OCI-LY3 (cell line): ENCODE measurements at regions not wholly inside any gene's neighbourhood (a gene's known extent, or its start where the extent isn't known, plus 50 kb on each side); places are given as distances from the start of the nearest gene placed in this dataset.

Experiments
- CTCF ChIP-seq: fragments of 200-600, 300-600 bp; sonication (generic); IDR thresholded peaks from 2 replicates; pipeline ENCODE4 v1.5.1; 2014; ENCODE audit warnings: antibody characterized with exemption, low read length, low read depth
- EZH2phosphoT487 ChIP-seq: fragments of 200-600 bp; shearing (Covaris generic); IDR thresholded peaks from 2 replicates; pipeline ENCODE4 v1.6.1; 2018; ENCODE audit warnings: antibody characterized with exemption, mixed run types, low read depth

- no peak for TF ChIP-seq CTCF
- TF ChIP-seq EZH2phosphoT487 = no peak
Observed at GRCh38 chr6:74282143-74282689, 586.2 kb downstream of the CD109 start.
